ENCODE measurements at regions not wholly inside any gene's neighbourhood (a gene's known extent, or its start where the extent isn't known, plus 50 kb on each side); places are given as distances from the start of the nearest gene placed in this dataset.

DNA sequence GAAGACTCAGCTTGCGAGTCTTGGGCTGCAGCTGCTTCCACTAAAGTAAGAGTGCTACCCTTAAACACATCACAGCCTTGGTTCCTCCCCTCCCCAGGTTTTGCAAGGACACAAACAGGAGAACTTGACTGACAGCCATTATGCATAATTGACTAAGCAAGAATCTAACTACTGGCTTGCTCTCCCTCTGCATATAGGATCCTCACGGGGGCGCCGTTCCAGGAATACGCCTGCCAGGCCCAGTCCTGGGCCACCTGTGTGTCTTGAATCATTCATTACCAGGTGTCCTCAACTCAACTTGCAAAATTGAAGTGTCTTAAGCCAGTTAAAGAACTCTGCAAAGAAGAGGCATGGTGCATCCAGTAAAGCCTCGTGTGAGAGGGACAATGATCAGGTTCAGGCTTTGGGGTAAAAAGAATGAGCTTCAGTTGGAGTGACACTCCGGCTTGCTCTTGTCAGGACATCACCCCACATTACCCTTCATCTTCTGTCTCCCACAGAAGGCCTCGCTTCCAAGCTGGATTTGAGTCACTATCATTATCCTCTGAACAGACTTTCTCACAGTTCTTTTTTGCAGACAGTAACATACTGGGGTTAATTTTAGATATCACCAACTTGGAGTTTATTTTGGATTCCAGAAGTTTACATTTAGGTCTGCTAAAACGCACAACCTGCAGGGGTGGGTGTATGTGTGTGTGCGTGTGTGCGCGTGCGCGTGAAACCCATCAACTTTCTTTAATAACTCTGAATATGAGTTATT lies 273.5 kb upstream of the HS3ST1 start:
- no peak for DNase-seq (ENCODE audit: low read depth)
- TF ChIP-seq, protein P1, sequence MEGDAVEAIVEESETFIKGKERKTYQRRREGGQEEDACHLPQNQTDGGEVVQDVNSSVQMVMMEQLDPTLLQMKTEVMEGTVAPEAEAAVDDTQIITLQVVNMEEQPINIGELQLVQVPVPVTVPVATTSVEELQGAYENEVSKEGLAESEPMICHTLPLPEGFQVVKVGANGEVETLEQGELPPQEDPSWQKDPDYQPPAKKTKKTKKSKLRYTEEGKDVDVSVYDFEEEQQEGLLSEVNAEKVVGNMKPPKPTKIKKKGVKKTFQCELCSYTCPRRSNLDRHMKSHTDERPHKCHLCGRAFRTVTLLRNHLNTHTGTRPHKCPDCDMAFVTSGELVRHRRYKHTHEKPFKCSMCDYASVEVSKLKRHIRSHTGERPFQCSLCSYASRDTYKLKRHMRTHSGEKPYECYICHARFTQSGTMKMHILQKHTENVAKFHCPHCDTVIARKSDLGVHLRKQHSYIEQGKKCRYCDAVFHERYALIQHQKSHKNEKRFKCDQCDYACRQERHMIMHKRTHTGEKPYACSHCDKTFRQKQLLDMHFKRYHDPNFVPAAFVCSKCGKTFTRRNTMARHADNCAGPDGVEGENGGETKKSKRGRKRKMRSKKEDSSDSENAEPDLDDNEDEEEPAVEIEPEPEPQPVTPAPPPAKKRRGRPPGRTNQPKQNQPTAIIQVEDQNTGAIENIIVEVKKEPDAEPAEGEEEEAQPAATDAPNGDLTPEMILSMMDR (conservative IDR thresholded peaks at IDR 0.05; ENCODE audit: low read depth, low read length), result no peak

DNA sequence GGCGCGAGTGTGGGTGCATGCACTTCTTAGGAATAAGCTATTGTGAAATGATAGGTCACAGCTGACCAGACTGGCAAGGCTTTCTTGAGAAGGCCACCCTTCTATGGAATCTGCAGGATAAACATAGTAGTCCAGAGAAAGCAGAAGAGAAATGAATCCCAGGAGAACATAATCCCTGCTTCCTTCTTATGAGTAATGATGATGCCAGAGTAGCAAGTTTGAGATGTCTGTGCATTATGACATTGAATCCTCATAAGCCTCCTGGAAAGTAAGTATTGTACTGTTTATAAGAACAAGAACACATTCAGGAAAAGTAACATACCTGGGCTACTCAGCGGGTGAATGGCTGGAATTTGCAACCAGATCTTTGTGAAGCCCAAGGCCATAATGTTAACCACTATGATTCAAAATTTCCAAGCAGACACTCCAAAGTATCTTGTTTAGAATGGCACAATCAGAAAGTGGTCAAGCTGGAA lies 272.1 kb upstream of the HS3ST1 start:
- no peak for DNase-seq (ENCODE audit: low read depth)
- no peak overlapping the region for H3K4me3 ChIP-seq (ENCODE audit: low read depth, low read length)

More for the DNA sequence above, 273.5 kb upstream of the HS3ST1 start:
- no peak overlapping the region for H3K4me3 ChIP-seq (ENCODE audit: low read depth, low read length)

DNA sequence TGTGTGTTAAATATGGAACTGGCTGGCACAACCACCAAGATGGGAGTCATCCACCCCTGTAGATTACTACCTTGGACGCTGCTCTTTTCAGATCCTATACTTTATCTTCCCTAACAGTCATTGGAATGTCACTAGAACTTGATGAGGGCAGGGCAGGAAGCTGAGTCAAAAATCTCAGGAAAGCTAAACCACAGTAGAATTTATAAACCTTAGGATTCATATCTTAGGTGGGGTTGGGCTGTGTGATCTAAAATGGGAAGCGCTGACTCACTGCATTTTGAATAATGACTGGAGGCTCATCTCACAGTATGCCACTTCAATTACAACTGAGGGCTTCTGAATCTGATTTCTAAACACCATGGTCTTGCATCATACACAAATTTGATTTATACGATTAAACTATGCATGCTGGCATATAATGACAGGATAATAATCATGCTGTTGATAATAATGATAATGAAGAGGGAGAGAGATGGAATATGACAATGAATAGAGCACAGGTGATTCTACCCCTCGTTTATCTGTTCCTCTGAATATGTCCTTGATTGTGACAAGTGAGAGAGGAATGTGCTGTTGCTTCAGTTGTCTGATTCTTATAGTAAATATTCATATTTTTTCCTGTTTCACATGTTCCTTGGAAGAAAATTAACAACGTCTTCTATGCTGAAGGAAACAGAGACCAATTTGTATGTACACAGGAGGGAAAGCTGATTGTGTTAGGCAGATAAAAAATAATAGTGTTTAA lies 270.3 kb upstream of the HS3ST1 start:
- no peak overlapping the region for H3K4me3 ChIP-seq (ENCODE audit: low read depth, low read length)
- DNase-seq (ENCODE audit: low read depth), result no peak
- TF ChIP-seq, protein P1 (conservative IDR thresholded peaks at IDR 0.05; ENCODE audit: low read depth, low read length), result no peak

More for the DNA sequence above, 272.1 kb upstream of the HS3ST1 start:
- TF ChIP-seq, protein P1 (conservative IDR thresholded peaks at IDR 0.05; ENCODE audit: low read depth, low read length), result no peak

GRCh38 chr4:11698033-11698432 lies 269.3 kb upstream of the HS3ST1 start:
- no peak for DNase-seq (ENCODE audit: low read depth)
- no peak overlapping the region for H3K4me3 ChIP-seq (ENCODE audit: low read depth, low read length)
- TF ChIP-seq, protein P1 (conservative IDR thresholded peaks at IDR 0.05; ENCODE audit: low read depth, low read length), result no peak

DNA sequence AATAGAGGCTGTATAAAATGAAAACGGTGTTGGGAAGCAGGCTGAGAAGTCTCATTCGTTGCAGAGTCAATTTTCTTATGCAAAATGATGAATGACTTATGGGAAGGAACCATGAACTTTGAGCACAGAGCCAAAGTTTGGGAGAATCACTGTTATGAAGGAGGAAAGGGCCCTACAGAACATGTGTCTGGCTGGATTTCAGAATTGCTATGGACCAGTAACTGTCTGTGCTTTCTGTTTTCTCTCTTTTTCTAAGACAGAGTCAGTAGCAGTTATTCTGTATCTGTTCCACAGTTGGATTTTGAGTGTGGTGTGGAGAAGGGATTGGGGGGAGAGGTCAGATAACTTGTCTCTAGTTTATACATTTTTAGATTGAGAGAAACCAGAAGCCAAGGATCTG lies 265.0 kb upstream of the HS3ST1 start:
- DNase-seq (ENCODE audit: low read depth), result no peak
- TF ChIP-seq, protein P1 (conservative IDR thresholded peaks at IDR 0.05; ENCODE audit: low read depth, low read length), result no peak
- no peak overlapping the region for H3K4me3 ChIP-seq (ENCODE audit: low read depth, low read length)

DNA sequence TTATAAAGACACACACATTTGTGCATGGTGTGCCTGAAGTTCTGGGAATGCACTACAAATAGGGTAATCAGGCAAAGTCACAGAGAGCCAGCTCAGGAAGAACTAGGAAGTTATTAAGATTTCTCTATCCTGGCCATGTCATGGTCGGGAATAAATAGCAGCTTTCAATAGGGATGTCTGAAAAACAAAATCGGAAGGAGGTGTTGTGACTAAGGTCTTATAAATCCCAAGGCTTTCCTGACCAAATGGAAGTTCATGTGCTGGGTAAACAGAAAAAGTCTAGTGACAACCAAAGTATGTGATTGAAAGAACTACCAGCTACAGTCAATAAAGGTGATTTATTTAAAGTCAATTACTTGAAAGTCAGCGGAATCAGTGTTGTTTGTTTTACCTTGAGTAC lies 262.5 kb upstream of the HS3ST1 start:
- TF ChIP-seq, protein P1 (conservative IDR thresholded peaks at IDR 0.05; ENCODE audit: low read depth, low read length), result no peak
- DNase-seq (ENCODE audit: low read depth), result no peak
- H3K4me3 ChIP-seq (ENCODE audit: low read depth, low read length), result no peak overlapping the region

All from epithelial cell of proximal tubule (primary cell).